NCI-H1417 (cell line): ENCODE measurements at regions not wholly inside any gene's neighbourhood (a gene's known extent, or its start where the extent isn't known, plus 50 kb on each side); places are given as distances from the start of the nearest gene placed in this dataset.

Source experiments
- DNase-seq, 3 experiments: peaks; one replicate each; lab custom pipeline; 2025; lab: John Stamatoyannopoulos, UW

DNA sequence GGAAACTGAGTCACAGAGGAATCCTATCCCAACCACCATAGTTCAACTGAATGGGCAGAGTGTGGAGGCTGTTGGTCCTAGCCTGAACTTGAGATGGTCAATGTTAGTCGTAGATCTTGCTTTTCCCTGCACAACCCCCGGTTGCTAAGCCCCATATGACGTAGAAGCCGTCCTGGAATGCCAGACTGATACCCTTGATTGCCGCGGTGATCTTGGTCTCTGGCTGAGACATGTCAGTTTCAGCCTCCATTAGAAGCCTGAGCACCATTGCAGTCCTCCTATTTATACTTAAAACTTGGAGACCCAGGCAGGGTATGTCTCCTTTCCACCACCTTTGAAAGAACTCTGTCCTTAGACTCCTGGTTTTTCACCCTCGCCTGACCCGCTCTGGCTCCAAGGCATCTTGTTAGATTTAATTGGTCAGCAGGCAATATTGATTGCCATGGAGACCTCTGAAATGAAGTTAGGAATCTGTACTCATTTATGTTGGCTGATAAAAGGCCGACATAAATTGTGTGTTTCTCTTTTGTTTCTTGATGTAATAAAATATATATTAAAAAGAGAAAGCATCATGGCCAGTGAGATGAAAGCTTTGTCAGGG lies 53.4 kb downstream of the RPLP1 start:
- DNase-seq: no peak

DNA sequence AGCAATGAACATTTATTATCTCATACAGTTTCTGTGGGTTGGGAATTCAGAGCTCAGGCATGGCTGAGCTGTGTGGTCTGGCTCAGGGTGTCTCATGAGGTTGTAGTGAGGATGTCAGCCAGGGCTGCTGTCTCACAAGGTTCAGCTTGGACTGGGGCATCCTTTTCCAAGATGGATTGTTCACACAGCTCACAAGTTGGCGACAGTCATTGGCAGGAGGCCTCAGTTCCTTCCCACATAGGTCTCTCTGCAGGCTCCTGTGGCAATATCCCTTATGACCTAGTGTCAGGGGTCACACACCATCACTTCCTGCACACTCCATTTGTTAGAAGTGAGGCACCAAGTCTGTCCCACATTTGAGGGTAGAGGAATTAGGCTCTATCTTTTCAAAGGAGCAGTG lies 56.0 kb downstream of the RPLP1 start:
- DNase-seq: no peak

DNA sequence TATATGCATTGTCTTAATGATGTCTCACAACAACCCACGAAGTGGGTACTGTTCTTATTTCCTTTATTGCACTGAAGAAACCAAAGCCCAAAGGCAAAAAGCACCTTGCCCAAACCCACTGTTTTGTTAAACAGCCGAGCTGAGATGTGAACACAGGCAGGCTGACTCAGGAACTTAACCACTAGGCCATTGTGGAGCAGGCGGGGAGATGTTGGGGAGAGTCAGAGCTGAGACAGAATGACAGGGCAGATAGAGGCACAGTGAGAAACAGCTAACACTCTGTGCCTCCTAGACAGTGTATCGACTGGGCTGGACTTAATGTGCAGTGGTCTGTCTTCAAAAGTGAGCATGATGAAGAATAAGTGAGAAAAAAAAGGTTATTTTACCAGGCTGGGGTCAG lies 56.5 kb downstream of the RPLP1 start:
- no peak for DNase-seq

DNA sequence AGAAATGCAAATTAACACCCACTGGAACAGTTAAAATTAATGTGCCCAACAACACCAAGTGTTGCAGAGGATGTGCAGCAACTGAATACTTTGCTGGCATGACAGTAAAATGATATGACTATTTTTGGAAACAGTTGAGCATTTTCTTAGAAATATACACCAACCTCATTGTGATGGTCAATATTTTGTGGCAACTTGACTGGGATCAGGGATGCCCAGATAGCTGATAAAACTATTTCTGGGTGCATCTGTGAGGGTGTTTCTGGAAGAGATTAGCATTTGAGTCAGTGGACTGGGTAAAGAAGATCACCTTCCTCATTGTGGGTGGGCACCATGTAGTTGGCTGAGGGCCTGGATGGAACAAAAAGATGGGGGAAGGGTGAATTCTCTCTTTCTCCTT lies 57.9 kb downstream of the RPLP1 start:
- DNase-seq: no peak

DNA sequence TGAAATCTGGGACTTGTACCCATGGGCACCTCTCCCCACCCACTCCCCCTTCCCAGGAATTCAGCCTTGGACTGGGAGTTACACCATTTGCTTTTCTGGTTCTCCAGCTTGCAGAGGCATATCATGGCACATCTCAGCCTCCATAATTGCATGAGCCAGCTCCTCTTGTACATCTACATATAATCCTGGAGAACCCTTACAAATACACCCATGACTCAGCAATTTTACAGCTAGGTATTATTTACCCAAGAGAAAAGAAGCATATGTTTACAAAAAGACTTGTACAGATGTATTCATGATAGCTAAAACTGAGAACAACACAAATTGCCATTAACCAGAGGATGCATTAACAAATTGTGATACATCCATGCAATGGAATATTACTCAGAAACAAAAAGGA lies 58.4 kb downstream of the RPLP1 start:
- no peak for DNase-seq

DNA sequence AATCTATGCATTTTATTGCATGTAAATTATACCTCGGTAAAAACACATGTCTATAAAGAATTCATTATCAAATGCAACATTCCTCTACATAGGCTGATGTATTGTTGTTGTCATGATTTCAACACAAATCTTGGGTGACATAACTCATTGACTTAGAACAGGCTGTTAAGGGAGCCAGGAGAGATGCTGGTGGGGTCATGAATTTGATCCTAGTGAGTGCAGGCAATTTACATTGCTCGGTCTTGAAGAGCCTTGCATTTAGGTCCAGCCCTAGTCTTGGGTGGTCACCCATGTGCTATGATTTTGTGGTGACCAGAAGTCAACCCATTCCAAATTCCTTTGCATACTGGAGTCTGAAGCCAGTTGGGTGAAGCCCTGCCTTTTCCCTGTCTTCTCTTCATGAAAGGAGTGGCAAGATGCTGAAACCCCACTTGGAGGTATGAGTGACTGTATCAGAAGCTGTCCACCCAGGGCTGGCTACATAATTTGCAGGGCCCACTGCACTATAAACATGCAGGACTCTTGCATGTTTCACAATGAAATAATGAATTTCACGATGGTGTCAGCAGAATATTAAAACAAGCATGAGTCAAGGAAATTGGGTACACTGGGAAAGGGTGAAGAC lies 59.2 kb downstream of the RPLP1 start:
- no peak for DNase-seq

DNA sequence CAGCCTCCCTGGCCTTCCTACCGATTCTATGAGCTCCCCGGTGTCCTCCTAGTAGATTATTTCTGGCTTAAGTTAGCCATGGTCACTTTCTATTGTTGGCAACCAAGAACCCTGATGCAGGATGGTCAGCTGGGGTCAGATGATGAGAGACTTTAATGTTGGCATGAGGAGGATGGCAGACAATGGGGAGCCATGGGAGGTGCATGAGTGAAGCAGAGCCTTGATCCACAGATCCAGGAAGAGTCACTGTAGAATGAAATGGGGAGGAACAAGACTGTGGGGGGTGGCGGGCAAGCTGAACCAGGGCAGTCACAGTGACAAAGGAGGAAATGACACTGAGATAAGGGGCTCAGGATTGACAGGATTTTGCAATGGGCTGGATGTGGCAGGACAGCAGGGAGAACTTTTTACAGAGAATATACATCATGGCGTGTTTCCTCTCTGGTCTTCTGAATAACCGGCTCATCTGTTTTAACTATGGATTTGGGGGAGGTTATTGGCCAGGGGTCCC lies 60.9 kb downstream of the RPLP1 start:
- DNase-seq: no peak

DNA sequence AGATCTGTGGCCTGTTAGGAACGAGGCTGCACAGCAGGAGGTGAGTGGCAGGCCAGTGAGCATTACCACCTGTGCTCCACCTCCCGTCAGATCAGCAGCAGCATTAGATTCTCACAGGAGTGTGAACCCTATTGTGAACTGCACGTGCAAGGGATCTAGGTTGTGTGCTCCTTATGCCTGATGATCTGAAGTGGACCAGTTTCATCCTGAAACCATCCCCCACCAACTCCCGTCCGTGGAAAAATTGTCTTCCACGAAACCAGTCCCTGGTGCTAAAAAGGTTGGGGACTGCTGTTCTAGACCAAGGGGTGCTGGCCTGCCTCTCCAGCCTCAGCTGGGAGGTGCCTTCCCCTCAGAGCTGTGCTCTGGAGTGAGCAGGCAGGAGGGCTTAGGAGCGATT lies 61.4 kb downstream of the RPLP1 start:
- no peak for DNase-seq

DNA sequence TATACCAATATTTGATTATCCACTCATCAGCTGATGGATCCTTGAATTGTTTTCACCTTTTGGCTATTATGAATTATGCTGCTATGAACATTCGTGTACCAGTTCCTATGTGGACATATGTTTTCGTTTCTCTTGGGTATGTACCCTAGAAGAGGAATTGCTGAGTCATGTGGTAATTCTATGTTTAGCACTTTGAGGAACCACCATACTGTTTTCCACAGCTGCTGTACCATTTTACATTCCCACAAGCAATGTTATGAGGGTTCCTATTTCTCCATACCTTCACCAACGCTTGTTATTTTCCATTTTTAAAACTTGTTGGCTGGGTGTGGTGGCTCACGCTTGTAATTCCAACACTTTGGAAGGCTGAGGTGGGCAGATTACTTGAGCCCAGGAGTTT lies 62.9 kb downstream of the RPLP1 start:
- DNase-seq: no peak

DNA sequence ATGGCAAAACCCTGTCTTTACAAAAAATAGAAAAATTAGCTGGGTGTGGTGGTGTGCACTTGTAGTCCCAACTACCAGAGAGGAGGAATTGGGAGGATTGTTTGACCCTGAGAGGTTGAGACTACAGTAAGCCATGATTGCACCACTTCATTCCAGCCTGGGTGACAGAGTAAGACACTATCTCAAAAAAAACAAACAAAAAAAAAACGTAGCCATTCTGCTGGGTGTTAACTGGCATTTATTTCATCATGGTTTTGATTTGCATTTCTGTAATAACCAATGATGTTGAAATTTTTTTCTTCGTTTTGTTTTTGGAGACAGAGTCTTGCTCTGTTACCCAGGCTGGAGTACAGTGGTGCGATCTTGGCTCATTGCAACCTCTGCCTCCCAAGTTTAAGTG lies 63.3 kb downstream of the RPLP1 start:
- no peak for DNase-seq

DNA sequence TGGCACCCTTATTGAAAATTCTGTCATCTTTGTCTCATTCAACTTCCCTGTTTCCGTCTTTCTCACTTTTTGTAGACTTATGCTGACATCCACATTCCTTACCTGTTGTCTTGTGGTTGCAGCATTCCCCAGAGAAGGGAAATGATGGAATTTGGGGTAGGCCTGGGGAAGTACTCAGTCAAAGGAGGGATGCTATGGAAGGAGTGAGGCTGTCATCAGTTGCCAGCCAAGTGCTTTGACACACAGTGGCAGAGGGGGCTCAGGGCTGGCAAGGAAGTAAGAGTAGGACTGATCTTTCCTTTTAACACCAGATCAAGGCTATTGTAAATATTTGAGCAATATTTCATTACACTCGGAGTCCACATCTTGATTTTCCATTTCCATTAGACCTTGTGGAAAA lies 64.4 kb downstream of the RPLP1 start:
- DNase-seq: no peak

DNA sequence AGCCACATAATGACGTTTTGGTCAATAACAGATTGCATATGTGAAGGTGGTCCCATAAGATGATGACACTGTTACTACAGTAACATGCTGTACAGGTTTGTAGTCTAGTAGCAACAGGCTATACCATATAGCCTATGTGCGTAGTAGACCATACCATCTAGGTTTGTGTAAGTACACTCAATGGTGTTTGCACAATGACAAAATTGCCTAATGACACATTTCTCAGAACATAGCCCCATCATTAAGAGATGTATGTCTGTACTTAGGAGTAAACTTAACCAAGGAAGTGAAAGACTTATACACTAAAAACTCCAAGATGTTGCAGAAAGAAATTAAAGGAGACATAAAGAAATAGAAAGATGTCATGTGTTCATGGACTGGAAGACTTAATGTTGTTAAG lies 66.2 kb downstream of the RPLP1 start:
- DNase-seq: no peak

DNA sequence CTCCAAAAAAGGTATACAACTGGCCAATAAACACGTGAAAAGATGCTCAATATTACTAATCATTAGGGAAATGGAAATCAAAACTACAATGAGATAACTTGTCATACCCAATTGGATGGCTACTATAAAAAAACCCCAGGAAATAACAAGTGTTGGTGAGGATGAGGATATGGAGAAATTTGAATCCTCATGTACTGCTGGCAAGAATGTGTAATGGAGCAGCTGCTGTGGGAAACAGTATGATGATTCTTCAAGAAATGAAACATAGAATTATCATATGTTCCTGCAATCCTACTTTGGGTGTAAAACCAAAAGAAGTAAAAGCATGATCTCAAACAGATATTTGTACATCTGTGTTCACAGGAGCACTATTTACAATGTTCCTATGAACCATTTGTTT lies 67.4 kb downstream of the RPLP1 start:
- DNase-seq: no peak

DNA sequence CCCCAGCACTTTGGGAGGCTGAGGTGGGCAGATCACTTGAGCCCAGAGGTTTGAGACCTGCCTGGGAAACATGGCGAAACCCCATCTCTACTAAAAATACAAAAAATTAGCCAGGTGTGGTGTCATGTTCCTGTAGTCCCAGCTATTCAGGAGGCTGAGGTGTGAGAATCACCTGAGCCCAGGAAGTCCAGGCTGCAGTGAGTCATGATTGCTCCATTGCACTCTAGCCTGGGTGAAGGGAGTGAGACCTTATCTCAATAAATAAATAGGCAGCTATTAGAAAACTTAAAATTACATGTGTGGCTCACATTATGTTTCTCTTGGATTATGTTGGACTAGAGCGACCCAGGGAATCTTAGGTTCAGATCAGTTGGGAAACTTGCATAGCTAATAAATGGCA lies 69.7 kb downstream of the RPLP1 start:
- no peak for DNase-seq

DNA sequence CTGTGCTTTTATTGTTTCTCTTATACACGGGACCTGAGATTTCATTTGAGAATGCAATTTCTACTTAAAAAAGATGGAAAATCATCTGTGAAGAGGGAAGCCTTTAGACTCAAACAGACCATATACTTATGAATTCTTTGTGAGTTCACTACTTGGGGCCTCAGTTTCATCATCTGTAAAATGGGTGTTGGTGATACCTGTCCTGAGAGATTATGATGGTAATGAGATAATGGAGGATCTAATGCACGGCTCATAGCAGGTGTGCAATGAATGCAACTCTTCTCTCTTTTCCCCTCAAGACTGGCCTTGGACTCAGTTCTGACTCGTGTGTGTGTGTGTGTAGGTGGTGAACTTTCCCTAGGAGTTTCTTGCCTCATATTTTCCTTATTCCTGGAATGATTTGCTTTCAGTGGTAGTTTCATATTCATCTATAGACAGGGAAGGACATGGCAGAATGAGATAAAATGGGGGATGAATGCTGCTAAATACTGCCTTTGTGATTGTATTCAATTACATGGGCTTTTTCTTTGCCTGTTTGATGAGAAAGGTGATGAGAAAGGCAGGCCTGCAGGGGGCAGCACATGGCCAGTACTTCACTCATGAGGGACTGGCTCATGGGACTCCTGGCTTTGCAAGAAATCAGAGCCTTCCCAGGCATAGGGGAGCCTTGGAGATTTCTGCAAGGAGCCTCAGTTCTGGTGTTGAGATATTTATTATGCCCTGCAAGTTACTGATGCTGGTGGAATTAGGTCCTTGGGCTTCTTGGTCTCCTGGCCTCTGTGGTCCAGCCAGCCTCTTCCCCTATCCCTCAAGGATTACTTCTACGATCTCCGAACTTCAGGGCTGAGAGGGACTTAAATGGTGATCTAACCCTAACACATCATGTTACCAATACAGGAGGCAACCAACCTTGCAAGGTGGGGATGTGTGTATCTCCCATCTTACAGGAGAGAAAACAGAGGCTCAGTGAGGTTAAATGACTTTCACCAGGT lies 70.7 kb downstream of the RPLP1 start:
- DNase-seq: peak; percentile 70 to 89 (median 74)

DNA sequence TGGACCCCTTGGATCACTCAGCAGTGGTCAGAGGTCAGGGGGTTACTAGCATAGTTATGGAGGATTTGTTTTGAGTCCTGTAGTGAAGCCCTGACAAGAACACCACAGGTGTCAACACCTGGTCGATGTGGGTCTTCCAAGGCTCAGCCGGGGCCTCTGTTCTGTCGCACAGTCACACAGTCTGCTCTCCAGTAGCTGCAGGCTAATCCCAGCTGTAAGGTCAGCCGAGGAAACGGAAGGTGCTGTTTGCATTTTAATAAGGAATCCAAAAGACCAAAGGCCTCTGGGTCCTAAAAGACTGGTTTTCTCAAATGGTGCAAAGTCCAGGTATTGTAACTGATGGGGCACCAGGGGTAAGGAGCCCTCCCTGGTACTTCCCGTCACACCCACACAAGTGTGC lies 71.7 kb downstream of the RPLP1 start:
- peak in 1 of 3 experiments; percentile 34 for DNase-seq

DNA sequence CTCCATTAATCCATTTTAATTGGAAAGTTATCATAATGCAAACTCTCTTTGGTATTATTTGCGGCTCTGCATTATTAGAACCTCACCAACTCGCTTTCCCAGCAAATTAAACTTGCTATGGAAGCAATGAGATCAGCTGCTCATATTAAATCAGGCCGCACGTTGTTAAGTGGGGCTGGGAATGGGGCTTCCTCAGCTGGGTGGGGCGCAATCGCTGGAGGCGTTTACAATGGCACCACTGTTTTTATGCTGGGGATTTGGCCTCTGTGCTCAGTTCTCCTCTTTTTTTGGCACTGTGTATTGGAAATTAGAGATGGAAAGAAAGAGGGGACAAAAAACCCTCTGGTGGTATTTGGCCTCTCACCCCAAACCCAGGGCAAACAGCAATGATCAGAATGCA lies 72.2 kb downstream of the RPLP1 start:
- no peak for DNase-seq

DNA sequence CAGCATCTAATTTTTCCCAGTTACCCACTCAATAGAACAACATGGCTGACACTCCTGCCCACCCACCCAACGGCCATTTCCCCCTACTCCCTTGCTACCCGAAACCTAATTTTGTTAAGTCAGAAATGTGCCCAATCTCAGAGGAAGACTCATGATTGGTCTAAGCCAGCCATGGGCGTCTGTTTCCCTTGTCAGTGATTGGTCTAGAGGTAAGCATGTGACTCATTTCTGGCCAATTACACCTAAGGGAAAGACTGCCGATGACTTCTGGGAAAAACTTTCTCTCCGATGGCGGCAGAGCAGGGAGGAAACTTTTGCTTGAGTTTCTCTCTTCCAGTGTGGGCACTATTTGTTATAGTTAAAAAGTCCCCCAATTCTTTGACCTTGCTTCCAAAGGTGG lies 72.9 kb downstream of the RPLP1 start:
- DNase-seq: no peak

DNA sequence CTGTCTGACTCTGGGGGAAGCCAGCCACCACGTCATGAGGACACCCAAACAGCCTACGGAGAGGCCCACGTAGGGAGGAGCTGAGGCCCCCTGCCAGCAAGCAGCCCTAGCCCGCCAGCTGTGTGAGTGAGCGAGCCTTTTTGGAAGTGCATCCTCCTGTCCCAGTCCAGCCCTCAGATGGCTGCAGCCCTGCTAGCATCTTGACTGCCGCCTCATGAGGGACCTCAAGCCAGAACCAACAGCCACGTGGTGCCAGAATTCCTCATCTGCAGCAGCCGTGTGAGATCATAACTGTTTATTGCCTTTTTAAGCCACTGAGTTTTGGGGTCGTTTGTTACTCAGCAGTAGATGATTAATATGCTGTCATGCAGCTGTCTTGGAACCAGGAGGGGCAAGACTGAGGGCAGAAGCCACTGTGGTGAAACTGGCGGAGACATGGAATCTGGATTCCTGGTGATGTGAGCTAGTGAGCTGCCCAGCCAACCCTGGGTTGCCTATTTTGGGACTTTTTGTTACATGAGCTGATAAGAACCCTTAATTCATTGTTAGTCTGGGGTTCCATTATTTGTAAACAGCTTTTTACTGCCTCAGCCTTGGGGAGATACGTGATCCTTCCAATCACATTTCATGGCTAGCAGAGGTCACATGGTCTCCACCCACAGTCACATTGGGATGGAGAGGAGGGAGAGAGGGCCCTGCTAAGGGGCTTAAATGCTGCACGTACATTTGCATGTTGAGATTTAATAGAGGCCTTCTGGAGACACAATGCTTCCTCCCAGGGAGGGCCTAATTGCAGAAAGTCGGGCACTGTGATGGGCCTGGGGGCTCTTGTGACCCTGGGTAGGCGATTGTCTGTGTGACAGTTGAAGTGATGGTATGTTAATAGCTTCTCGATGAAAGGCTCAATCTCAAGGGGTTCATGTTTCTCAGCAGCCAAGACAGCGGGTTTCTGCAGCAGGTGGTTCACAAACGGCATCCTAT lies 73.8 kb downstream of the RPLP1 start:
- DNase-seq: peak in 2 of 3 experiments; percentile 10 to 28

DNA sequence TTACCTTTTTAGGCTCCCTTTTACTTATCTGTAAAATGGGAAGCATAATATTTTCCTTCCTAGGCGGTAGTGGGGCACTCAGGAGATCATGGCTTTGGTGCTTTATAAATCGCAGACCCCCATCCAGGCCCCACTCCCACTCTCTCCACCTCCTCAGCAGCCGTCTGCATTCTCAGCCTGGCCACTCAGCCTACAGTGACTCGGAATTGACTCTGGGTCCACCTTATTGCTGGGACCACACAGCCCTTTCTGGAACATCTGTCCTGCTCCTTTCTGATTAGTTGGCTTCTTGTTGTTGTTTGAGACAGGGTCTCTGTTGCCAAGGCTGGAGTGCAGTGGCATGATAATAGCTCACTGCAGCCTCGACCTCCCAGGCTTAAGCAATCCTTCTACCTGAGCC lies 76.5 kb downstream of the RPLP1 start:
- no peak for DNase-seq

DNA sequence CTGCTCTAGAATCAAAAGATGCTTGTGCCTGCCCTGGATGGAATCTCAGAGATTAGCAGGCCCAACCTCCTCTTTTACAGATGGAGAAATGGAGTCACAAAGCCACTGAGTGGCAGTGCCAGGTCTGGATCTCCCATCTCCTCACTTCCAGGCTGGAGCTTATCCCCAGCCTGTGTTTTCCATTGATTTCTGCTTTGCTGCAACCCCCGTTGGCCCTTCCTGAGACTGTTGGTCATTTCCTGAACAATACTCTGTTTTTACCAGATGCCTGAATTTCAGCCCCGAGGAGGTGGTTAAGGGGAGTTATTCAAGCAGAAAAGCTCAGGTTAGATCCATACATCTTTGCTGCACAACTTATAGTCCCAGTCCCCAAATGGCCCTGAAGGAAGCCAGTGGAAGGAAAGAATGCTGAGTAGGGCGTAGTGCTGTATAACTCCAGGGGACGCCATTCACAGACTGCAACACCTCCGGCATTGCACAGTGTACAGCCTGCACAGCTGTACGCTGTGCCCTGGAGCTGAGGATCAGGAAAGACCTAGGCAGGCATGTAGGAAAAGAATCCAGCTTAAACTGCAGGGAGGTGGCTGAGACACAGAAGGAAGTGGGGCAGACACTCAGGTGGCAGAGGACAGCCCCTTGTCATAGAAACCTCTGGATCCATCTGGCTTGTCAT lies 77.5 kb downstream of the RPLP1 start:
- no peak for DNase-seq
